Testis (tissue), 2 donors: ENCODE measurements at regions not wholly inside any gene's neighbourhood (a gene's known extent, or its start where the extent isn't known, plus 50 kb on each side); places are given as distances from the start of the nearest gene placed in this dataset.

Experiments used
- CTCF ChIP-seq, 3 experiments: fragments of 450-650 bp in 2 of 3; fragments of 200-600 bp in 1 of 3; sonication (generic) in 1 of 3; IDR thresholded peaks; one replicate each; pipeline ENCODE4 v1.5.1; 2016 to 2019; ENCODE audit warnings: antibody characterized with exemption in 3 of 3, mild to moderate bottlenecking in 2 of 3, moderate library complexity in 1 of 3
- POLR2A ChIP-seq: fragments of 450-650 bp; IDR thresholded peaks from one replicate; pipeline ENCODE4 v1.6.1; 2017; ENCODE audit warnings: antibody characterized with exemption, mild to moderate bottlenecking, moderate library complexity

DNA sequence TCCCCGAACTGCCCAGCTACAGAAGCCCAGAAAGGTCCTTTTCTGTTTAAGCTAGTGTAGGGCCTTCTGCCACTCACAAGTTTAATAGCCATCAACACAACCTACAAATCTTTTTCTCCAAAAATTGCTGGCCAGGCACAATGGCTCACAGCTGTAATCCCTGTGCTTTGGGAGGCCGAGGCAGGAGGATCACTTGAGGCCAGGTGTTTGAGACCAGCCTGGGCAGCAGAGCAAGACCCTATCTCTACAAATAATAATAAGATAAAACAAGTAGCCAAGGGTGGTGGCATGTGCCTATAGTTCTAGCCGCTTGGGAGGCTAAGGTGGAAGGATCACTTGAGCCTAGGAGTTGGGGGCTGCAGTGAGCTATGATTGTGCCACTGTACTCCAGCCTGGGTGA lies 176.4 kb downstream of the HSD17B3 start:
- TF ChIP-seq CTCF (IDR thresholded peaks at IDR 0.05) (no peak), POLR2A (no peak)
